ENCODE measurements at regions not wholly inside any gene's neighbourhood (a gene's known extent, or its start where the extent isn't known, plus 50 kb on each side); places are given as distances from the start of the nearest gene placed in this dataset.
"Not testable (repeated sequence)": the region's sequence is repeated elsewhere in the genome, so short reads cannot be mapped to it uniquely, and the experiment has no call there.

DNA sequence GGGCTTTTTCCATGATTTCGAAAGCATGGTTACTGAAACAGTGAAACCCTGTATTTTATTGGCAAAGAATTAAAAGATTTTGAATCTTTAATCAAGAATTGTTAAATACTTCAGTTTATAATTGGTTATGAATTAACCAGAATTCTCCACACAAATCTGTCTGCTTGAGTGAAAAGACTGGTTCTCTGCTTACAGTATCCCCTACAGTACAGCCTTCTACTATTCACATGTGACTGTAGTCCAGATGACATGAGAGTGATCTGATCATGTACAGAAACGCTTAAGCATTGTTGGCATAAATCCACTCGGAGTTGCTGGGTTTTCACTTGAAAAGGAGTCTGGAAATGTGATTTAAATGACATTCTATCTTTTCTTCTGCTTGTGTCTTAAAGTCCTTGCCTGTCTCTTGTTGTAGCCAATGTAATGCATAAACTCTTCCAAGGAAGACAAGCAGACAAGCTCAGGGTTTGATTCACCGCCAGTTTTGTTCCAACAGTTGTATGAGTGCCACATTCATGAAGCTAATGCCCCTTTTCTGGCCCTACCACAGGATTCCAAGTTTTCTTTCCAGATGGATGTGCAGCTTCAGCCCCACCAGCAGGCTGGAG lies 222.0 kb upstream of the LRIG3 start:
- no peak for DNase-seq (ENCODE audit: low spot score)

DNA sequence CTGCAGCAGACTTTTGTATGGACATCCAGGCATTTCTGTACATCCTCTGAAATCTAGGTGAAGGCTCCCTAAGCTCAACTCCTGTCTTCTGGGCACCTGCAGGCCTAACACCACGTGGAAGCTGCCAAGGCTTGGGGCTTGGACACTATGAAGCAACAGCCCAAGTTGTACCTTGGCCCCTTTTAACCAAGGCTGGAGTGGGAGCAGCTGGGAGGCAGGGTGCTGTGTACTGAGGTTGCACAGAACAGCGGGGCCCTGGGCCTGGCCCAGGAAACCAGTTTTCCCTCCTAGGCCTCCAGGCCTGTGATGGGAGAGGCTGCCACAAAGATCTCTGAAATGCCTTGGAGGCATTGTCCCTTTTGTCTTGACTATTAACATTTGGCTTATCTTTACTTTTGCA lies 214.4 kb upstream of the LRIG3 start:
- DNase-seq (ENCODE audit: low spot score), result no peak

DNA sequence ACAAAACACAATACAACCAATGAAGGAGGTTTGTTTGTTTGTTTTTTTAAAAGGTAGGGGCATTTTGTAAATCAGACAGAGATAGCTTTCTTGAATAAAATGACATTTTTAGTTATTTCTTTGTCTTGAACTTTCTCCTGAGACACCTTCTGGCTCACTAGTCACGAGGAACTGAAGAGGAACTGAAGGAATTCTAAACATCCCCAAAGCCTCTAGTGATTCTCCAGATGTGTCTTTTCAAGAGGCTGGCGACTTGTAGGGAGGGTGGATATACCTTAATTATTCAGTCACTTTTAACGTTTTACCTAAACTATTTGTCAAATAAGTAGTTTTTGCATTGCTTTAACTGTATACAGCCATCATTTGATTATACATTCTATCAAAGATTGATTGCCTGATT lies 211.2 kb upstream of the LRIG3 start:
- DNase-seq (ENCODE audit: low spot score), result no peak

DNA sequence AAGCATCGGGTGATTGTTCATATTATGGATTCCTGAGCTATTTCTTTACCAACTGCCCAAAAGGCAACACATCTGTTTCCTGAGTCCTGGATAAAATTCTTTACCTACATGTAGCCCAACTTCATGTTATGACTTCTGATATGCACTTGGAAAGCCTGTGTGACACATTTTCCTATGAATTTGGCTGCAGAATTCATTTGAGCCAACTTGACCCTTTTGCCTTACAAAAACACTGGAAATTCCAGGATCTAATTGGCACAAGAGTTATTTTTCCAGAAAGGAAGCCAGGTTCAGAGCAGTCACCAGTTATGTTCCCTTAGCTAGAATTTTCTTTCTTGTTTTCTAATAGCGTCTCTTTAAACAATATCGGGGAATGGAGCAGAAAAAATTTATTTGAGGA lies 202.5 kb upstream of the LRIG3 start:
- no peak for DNase-seq (ENCODE audit: low spot score)

DNA sequence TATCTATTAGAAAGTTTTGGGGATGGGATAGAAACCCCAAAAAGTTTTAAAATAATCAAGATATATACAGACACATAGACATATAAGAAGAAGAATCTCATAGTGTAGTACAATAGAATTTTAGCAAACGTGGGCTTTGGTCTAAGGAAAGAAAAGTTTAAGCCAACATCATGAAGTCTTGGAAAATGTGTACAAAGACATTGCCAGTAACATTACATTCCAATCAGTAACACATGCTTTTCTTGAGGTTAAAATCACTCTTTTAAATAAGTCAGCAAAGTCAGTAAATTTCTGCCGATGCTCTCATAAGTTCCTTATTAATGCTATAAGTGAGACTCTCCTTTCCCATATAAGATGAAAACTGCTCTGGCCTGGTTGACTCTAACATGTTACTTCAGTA lies 201.1 kb upstream of the LRIG3 start:
- no peak for DNase-seq (ENCODE audit: low spot score)

DNA sequence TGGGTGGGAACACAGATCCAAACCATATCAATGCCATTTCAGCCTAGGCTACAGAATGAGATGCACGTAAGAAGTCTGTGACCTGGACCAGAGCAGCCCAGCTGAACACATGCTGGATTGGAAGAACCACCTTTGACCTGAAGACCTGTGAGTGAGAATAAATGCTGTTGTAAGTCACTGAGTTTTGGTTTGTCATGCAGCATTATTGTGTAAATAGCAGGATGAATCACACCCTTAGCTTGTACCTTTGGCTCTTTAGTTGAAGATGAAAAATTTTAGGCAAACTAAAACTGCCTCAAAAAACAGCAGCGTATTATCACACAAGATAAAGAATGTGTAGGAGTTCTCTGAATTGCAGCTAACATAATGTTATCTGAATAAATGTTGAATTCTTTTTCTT lies 199.4 kb upstream of the LRIG3 start:
- DNase-seq (ENCODE audit: low spot score), result no peak

DNA sequence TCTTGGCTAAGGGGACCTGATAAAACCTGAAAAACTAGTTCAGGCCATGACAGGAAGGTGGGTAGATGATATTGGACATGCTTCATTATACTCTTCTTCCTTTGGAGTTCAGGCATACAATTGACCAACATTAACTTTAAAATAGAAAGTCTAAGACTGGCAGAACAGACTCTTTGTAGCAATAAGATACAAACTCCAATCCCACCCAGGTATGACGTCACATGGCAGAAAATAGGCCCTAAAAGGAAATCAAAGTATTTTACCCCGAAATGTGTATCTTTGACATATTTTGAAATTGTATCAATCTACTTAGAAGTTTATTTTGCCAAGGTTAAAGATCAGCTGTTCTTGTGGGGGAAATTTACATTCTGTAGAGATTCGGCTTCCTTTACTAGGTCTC lies 198.1 kb upstream of the LRIG3 start:
- no peak for DNase-seq (ENCODE audit: low spot score)

DNA sequence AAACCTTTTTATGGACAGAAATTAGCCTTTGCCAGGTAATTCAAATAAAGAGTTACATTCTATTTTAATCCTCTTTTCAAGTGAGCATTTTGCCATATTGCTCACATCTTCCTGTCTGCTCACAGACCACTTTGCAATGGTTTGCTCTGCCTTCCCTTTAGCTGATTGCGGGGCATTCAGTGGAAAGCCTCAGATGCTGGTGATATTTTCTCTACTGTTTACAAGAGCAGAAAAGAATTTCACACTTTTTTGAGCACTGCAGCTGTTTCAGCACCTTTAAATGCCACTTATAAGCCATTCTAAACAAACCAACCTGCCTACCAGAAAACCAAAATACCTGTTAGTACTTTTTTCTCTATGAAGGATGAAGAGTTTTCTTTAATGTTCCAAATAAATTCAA lies 195.7 kb upstream of the LRIG3 start:
- DNase-seq (ENCODE audit: low spot score), result no peak

DNA sequence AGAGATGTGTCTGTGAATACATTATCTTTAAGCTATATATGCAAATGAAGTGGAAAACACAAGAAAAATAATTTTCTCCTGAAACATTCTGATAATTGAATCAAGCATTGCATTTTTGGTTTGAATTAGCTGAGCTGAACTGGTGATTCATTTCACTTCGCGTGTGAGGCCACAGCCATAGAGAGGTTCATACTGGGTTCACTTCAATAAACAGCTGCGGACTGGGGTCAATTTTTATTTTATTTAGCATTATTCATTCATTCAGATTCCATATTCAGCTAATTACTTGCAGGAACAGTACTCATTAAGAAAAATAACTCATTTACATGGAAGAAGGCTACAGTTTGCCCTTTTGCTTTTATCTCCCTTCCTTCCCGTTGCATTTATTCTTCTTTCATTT lies 195.2 kb upstream of the LRIG3 start:
- no peak for DNase-seq (ENCODE audit: low spot score)

DNA sequence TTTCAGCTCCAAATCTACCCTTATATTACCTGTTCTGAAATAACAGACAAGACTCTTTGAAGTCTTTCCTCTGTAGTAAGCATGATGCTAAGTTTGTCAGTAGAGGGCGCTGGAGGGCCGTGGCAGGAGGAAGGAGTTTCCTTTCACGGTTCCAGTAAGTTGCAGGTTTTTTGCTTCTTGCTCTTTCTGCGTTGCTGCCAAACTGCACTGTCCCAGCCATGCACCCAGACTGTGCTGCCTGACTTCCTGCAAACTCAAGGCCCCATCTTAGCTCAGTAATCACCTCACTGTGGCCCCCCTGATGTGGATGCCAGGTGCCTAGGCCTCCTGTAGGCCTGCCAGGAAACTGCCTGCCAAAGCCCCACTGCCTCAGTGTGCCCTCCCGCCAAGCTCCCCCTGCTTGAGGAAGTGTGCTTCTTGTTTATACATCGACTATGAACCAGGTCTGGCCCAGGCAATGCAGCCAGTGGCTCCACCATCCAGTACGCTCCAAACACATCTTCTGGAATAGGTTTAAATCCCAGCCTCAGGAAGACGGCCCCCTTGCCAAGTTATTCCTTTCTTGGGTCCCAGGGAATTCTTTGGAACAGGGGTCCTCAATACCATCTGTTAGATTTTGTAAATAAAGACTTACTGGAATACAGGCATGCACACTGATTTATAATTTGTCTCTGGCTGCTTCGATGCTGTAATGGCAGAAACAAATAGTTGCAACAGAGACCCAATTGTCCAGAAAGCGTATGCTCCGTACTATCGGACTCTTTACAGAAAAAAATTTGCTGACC lies 193.7 kb upstream of the LRIG3 start:
- peak; percentile 23 for DNase-seq (ENCODE audit: low spot score)

DNA sequence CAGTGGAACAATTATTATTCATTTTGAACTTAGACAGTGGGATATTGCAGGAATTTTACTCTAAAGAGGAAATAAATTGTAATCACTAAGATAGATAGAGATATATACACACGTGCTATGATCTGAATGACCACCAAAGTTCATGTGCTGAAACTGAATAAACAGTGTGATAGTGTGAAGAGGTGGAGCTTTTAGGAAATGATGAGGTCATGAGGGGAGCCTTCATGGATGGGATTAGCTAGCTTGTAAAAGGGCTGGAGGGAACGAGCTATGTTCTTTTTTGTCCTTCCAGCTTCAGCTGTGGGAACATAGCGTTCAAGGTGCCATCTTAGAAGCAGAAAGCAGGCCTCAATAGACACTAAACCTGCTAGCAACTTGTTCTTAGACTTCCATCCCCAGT lies 191.5 kb upstream of the LRIG3 start:
- DNase-seq (ENCODE audit: low spot score), result no peak

DNA sequence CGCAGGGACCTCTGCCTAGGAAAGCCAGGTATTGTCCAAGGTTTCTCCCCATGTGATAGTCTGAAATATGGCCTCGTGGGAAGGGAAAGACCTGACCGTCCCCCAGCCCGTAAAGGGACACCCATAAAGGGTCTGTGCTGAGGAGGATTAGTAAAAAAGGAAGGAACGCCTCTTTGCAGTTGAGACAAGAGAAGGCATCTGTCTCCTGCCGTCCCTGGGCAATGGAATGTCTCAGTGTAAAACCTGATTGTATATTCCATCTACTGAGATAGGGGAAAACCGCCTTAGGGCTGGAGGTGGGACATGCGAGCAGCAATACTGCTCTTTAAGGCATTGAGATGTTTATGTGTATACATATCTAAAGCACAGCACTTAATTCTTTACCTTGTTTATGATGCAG lies 188.2 kb upstream of the LRIG3 start:
- DNase-seq (ENCODE audit: low spot score), result not testable (repeated sequence)

DNA sequence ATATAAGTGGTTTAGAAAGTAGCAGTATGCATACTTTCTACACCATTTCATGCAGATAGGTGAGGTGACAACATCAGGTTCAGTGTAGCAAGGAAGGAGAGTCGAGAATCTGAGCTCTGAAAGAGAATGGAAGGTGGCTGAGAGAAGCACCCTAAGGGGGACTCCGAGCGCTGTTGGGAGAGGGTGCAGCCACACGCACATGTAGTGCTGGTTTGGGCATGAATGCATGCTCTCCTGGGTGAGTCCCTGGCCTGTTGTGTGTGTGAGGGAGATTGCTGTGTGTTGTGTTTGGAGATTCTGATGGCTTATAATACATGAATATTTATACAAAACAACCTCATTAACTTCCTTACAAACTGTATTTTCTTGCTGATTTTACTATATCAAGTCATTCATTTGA lies 180.3 kb upstream of the LRIG3 start:
- no peak for DNase-seq (ENCODE audit: low spot score)

DNA sequence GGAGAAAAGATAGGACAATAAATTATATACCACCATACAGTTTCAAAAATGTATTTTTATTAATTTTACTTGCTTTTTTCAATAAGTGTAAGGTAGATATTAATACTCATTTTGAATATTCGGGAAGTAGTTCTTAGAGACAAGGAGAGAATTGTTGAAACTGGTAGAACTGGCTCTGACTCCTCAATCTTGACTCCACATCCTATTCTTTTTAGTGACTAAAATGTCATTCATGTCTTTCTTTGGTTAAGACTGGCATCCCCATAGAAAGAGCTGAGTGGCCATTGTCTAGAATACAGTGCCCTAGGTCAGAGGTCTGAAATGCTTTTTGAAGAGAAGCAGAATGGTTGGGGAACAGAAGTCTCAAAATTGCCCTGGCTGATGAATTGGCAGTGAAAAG lies 177.6 kb upstream of the LRIG3 start:
- no peak for DNase-seq (ENCODE audit: low spot score)

DNA sequence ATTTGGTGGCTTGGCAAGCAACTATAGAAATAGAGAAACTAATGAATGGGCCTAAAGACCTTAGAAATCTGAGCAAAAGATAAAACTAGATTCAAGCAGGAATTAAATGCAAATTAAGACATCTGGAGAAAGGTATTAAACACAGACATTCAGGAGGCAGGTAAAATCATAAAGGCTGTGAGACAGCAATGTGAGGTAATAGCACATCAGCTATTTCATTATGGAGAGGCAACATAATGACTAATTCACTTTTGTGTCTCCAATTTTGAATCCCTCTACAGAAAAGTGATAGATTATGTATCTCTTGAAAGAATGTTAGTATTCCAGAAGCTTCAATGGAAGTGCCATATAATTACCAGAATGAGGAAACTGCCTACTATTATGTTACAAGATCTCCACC lies 175.9 kb upstream of the LRIG3 start:
- no peak for DNase-seq (ENCODE audit: low spot score)

DNA sequence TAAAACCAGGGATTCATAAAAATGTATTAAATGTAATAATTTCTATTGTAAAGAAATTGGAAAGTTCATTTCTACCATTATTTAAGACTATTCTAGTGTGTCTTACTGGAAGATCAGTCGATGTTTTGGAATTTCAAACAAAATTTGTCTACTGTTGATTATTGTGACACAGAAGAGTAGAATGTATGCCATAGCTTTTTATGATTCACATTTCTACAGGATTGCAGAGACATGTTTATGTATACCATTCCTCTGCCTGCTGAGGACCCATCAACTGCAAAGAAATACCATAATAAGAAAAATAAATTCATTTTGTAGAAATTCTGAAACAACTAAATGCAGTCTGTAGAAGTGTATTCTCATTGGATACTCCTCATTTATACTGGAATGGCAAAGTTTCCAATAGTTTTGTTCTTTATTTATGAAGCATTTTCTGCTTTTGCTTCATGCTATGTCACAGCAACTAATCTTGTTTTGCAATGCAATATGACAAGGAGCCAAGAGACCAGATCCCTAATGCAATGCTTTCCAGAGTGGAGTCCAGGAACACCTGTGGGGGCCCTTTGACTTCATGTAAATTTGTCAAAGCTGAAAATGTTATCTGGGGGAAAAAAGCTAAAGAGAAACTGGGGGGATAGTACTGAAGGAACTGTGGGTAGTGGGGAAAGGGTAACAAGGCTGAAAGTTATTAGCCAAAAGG lies 172.9 kb upstream of the LRIG3 start:
- DNase-seq (ENCODE audit: low spot score), result no peak

DNA sequence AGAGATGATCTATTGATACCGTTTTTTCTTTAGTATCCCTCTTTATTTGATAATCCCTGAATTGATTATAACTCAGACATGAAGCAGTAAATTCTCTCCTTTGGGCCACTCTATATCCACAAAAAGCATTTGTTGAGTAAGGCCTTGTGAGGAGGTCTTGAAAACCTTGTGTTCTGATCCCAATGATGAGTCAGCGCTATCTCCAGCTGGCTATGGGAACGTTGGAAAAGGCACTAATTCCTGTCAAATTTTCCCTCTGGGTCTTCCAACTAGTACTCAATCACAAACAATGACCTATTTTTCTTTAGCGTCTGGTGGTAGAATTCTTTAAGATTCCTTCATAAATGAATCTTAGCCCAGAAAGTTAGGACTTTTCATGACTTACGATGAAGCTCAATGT lies 168.4 kb upstream of the LRIG3 start:
- no peak for DNase-seq (ENCODE audit: low spot score)

DNA sequence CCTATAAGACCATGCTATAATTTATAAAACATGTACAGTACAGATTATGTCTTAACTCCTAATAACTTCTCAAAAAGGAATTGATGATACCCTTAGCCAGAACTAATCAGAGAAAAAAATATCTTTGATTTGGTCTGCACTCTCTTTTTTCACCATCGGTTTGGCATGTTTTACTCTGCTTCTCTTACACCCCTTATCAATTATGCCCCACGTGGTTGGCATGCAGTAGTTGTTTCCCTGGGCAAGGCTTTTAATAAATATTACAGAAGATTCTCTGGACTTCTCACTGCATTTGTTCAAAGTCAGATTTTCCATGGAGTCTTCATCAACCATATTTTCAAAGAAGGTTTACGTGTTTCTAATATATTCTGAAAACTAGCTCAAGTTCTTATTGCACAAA lies 167.4 kb upstream of the LRIG3 start:
- DNase-seq (ENCODE audit: low spot score), result no peak

DNA sequence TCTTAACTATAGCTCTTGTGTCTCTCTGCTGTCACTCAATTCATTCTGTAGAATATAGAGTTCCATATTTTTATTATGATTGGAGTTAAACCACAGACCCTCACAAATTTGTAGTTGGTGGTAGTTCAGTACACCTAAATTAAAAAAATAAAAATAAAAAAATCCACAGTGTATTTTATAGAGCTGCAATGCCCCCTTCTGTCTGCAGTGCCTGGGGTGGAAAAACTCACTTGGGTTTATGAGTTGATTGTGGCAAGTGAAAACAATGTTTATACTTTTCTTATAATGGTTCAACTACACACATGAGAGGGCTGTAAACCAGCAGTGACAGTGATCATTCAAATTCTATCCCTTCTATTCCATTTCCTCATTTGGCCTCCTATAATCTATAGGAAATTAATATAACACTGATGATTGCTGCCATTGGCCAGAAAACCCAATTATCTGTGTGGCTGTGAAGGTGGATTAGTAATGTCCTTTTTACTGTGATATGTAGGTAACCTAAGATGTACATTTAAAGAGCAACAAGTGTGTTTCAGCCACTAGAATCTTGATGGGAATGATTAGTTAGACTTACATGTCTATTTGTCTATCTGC lies 166.9 kb upstream of the LRIG3 start:
- no peak for DNase-seq (ENCODE audit: low spot score)

DNA sequence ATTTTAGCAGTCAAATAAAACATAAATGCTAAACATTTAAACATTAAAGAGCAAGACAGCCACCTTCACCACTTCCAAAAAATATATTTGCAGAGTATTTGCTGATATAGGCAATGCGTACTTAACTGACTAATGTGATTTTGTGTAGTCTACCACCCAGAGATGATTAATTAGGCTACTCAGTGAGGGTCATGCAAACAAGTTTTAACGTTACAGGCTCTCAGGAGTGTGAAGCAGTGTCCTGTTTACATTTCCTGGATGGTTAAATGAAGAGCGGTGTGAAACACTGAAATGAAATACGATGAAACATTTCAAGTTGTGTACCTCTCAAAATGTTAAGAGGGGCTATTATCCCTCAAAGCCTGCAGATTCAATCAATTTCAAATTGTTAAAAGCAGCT lies 165.8 kb upstream of the LRIG3 start:
- no peak for DNase-seq (ENCODE audit: low spot score)

DNA sequence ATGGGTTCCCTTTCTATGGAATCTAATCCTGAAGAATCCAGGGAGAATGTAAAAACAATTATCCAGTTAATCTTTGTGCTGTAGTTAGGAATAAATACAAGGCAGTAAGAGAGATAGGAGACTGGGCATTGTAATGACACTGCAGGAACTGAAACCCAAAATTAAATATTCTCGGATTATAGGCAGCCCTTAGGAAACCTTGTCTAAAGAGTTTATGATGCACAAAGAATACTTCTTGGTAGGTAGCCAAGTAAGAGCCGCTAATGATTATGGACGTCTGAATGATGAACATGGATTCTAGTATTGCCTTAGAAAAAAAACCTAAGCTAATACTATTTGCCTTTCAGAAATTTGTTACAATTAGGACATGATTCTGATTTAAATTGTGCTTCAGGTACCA lies 165.4 kb upstream of the LRIG3 start:
- no peak for DNase-seq (ENCODE audit: low spot score)

DNA sequence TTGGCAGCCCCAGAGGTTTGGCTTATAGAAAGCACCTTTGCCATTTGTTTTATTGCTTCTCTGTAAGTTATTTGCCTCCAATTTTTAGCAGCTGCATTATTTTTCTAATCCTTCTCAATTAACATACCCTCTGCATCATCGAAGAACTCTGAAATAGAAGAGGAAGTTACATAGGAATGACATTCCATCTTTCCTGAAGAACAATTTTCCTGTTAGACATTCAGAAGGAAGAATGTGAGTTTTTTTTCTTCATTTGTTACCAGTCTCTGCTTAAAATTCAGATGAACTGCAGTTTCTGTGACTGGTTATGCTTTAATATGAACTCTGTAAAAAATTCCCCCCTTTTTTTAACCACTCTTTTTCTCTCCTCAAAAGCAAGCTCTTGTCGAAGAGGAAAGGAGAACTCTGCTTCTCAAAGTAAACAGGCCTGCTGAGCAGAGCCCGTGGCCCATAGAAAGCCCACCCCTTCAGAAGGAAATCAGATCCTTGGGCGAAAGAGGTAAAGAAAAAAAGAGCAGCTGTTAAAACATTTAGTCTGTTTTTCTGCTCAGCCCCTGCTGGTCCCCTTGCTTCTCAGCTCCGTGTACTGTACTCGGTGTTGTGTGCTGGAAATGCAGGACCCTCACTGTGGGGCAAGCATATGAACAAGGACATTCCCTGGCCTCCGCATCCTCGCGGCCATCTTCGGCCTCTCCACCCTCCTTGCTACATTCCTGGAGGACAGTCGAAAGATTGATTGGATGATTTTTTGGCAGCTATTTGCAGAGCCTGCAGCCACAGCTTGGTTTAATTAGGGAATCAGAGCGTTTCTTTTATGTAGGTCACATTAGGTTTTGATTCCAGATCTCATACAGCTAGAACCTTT lies 164.4 kb upstream of the LRIG3 start:
- DNase-seq (ENCODE audit: low spot score), result no peak
